C4-2B (cell line): ENCODE measurements at regions not wholly inside any gene's neighbourhood (a gene's known extent, or its start where the extent isn't known, plus 50 kb on each side); places are given as distances from the start of the nearest gene placed in this dataset.

Source experiments
- H3K27ac ChIP-seq: fragments of 450-650 bp; 2 replicates; pipeline ENCODE4 v1.5.1; 2017
- ZFX ChIP-seq: fragments of 450-650 bp; IDR thresholded peaks from 2 replicates; pipeline ENCODE4 v1.6.1; 2017
- TF ChIP-seq, protein P1 (sequence below): fragments of 450-650 bp; conservative IDR thresholded peaks from 2 replicates; pipeline ENCODE4 v1.5.1; 2017; ENCODE audit warnings: mild to moderate bottlenecking

DNA sequence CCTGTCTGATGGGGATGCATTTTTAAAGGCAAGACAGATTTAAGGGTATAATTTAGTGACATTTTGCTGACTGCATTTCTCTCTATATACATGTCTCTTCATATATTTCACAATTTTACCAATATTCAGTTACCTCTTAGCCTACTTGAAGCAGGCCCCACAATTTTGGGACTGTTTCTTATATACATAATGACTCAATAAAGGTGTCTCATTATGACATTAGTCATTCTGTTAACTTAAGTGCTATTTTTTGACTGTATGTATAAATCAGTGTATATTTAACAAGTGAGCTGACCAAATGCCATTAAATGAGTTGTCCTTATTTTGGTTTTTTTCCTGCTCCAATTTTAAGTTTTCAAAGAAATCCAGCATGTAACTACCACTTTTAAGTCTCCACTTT lies 313.3 kb downstream of the SOX4 start:
- TF ChIP-seq ZFX = no peak
- TF ChIP-seq, protein P1, sequence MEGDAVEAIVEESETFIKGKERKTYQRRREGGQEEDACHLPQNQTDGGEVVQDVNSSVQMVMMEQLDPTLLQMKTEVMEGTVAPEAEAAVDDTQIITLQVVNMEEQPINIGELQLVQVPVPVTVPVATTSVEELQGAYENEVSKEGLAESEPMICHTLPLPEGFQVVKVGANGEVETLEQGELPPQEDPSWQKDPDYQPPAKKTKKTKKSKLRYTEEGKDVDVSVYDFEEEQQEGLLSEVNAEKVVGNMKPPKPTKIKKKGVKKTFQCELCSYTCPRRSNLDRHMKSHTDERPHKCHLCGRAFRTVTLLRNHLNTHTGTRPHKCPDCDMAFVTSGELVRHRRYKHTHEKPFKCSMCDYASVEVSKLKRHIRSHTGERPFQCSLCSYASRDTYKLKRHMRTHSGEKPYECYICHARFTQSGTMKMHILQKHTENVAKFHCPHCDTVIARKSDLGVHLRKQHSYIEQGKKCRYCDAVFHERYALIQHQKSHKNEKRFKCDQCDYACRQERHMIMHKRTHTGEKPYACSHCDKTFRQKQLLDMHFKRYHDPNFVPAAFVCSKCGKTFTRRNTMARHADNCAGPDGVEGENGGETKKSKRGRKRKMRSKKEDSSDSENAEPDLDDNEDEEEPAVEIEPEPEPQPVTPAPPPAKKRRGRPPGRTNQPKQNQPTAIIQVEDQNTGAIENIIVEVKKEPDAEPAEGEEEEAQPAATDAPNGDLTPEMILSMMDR = no peak
- no peak overlapping the region for H3K27ac ChIP-seq

DNA sequence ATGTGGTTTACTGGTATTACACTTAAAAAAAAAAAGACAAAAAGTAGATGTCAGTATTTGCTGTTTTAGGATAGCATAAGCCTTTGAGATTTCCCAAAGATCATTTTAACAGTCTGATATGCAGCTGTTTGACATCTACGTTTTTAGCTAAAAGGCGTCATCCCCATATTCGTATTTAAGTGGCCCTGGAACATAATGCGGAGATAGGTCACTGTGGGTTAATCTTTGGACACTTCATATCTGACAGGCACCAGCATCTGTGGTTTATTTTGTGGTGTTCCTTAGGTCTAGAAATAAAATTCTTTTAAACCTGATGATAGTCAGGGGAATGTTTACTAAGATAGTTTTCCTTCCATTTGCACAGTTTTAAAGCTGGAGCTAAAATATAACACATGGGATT lies 313.7 kb downstream of the SOX4 start:
- no peak overlapping the region for H3K27ac ChIP-seq
- no peak for TF ChIP-seq ZFX
- TF ChIP-seq, protein P1 = no peak

DNA sequence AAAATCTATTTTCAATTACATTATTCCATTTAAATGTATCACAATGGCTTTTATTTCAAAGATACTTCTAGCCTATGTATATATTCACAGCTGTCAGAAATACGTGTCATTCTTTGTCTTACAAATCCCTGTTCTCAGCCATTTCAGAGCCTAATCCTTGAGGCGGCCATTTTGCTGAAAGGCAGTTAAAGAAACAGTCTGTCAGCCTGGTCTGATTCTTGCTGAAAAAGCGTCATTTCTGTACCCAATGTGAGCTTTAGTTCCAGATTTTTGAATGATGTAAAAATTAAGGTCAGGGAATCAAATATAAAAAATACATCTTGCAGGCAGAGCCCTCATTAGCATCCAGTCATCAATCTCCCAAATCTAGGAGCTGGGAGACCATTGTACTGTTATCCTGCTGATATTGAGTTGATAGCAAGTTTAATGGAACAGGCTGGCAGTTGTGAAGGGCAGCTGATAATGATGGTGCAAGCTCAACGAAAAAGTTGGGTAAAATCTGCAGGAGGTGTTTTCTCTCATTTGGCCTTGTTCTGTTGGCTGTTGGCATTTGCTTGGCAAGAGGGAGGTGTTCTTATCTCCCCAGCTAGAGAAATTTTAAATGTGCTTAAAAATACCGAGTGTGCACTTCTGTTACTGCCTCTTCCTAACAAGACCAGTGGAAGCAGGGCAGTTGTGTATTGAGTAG lies 314.8 kb downstream of the SOX4 start:
- no peak overlapping the region for H3K27ac ChIP-seq

DNA sequence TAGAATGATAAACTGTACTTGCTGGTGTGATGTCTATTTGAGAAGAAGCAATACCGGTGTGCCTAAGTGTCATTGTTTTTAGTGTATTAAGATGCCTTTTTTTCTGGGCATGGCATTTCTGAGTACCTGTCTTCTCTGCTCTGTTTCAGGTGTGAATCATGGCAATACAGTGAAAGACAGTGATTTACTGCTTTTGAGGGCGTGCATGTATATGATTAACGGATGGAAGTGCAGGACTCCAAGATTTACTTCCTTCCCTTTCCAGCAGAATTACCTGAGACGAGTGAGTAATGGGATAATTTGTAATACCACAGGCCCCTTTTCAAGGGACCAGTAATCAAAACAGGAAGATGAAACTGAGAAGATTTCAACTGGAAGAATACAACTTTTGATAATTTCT lies 315.8 kb downstream of the SOX4 start:
- TF ChIP-seq, protein P1 = no peak
- no peak for TF ChIP-seq ZFX
- H3K27ac ChIP-seq = no peak overlapping the region

More for the DNA sequence above, 314.8 kb downstream of the SOX4 start:
- TF ChIP-seq ZFX = no peak
- TF ChIP-seq, protein P1 = no peak

DNA sequence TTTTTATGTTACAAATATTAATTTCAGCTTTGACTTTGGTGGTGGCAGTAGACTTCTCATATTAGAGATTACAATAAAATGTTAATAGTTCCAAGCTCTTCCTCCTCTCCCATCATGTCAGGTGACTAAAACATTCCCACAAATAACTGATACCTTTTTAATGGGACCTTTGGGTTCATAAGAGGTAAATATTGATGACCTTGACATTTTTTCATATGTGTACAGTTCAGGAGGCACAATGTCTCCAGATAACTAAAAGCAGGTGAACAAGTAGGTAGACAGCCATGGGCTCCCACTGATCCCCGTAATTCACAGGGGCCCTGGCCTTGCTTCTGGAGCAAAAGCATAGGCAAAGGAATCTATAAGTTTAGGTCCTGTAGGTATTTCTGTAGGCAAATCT lies 317.7 kb downstream of the SOX4 start:
- no peak for TF ChIP-seq ZFX
- TF ChIP-seq, protein P1 = no peak
- H3K27ac ChIP-seq = no peak overlapping the region

DNA sequence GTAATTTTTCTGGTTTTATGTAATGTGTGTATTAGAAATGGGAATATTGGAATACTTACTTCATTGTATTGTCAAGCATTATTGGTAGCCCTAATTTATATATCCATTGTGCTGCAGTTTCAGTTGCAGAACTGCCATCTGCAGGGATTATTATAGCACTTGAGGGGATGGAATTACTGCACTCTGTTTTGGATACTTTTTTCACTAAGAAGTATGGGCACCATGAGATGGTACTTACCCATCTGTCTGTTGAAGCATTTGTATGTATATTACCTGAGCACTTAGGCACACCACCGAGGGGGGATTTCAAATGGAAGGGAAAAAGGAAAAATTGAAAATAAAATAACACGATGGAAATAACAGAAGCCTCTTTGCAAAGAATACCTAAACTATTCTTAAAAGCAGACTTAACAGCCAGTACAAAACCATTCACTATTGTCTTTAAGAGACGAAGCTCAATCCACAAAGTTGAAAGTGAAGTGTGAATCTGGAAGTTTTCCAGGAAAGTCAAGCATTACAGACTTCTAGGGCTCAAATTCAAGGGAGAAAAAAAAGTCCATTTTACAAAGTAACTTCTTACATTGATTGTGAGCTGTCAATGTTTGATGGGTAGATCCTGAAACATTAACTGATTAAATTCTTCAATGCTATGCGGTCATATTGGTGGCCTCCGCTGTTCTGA lies 318.7 kb downstream of the SOX4 start:
- TF ChIP-seq ZFX = no peak
- TF ChIP-seq, protein P1 = no peak
- H3K27ac ChIP-seq = no peak overlapping the region
